Adrenal gland (tissue), 9 donors: ENCODE measurements at regions not wholly inside any gene's neighbourhood (a gene's known extent, or its start where the extent isn't known, plus 50 kb on each side); places are given as distances from the start of the nearest gene placed in this dataset.

Experiments
- DNase-seq, 7 donors: peaks; one replicate each; pipeline ENCODE4 v3.0.0-alpha.2; 2019 to 2020
- H3K27ac ChIP-seq, 5 donors: fragments of 200-600 bp; sonication (generic) in 4 of 5; 1 replicate in 3 of 5; 2 replicates in 2 of 5; pipeline versions ENCODE4 v1.5.1 to v1.8.0; 2016 to 2020; ENCODE audit warnings: mild to moderate bottlenecking in 1 of 5
- H3K27me3 ChIP-seq: fragments of 200-600 bp; 2 replicates; pipeline ENCODE4 v1.8.0; 2021
- H3K36me3 ChIP-seq, 2 donors: fragments of 200-600 bp; replicated peaks in 1 of 2; 1 replicate in 1 of 2; 2 replicates in 1 of 2; pipeline versions ENCODE4 v1.5.1 to v1.8.0; 2018 to 2022
- H3K4me1 ChIP-seq, 2 donors: fragments of 200-600 bp; replicated peaks in 1 of 2; 1 replicate in 1 of 2; 2 replicates in 1 of 2; pipeline versions ENCODE4 v1.5.1 to v1.8.0; 2018 to 2021
- H3K4me3 ChIP-seq, 4 donors: fragments of 200-600 bp; sonication (generic) in 3 of 4; one replicate each; pipeline ENCODE4 v1.5.1; 2016 to 2018
- H3K9me3 ChIP-seq, 3 donors: fragments of 200-600 bp; sonication (generic) in 1 of 3; replicated peaks in 1 of 3; 1 replicate in 2 of 3; 2 replicates in 1 of 3; pipeline versions ENCODE4 v1.5.1 to v1.8.0; 2016 to 2021
- POLR2A ChIP-seq, 2 donors: fragments of 450-650 bp; IDR thresholded peaks; one replicate each; pipeline ENCODE4 v1.6.1; 2017; ENCODE audit warnings: antibody characterized with exemption in 2 of 2, mild to moderate bottlenecking in 2 of 2, moderate library complexity in 1 of 2
- WGBS, 4 donors: extraction: QIAGEN DNeasy Blood & Tissue Kit in 2 of 4; methylation state at CpG; one replicate each; pipeline versions ENCODE4 v1.1.5 to v1.1.7; 2013 to 2017; 5-methylcytosine and 5-hydroxymethylcytosine counted together
- intact Hi-C, 2 donors: fragments of 100-400 bp; cut with DNase I; formaldehyde crosslinking; loops; one replicate each; pipeline versions ENCODE4 v1.14.1 to v1.15.0; 2022 to 2023
- TF ChIP-seq, protein P1 (sequence below), 6 experiments: fragments of 450-650 bp in 4 of 6; fragments of 200-600 bp in 2 of 6; sonication (generic) in 1 of 6; IDR thresholded peaks; 1 replicate in 5 of 6; 2 replicates in 1 of 6; pipeline versions ENCODE4 v1.5.1 to v1.8.0; 2016 to 2021; ENCODE audit warnings: antibody characterized with exemption in 6 of 6, mild to moderate bottlenecking in 2 of 6, moderate library complexity in 1 of 6
- donor health status: healthy with polysubstance abuse.
- donor health status: Bipolar disorder and iron deficiency.
- donor health status: DM: yes; HTN: yes; CAD: no.
- donor health status: DM: no; HTN: no; CAD: no.
- donor health status: DM: no; HTN: no; CAD: no.

- no peaks in the 10 kb centered on the region for H3K36me3 ChIP-seq
- no peak for DNase-seq
- intact Hi-C loops: no loop called here
- TF ChIP-seq POLR2A (IDR thresholded peaks at IDR 0.05): no peak
- TF ChIP-seq, protein P1, sequence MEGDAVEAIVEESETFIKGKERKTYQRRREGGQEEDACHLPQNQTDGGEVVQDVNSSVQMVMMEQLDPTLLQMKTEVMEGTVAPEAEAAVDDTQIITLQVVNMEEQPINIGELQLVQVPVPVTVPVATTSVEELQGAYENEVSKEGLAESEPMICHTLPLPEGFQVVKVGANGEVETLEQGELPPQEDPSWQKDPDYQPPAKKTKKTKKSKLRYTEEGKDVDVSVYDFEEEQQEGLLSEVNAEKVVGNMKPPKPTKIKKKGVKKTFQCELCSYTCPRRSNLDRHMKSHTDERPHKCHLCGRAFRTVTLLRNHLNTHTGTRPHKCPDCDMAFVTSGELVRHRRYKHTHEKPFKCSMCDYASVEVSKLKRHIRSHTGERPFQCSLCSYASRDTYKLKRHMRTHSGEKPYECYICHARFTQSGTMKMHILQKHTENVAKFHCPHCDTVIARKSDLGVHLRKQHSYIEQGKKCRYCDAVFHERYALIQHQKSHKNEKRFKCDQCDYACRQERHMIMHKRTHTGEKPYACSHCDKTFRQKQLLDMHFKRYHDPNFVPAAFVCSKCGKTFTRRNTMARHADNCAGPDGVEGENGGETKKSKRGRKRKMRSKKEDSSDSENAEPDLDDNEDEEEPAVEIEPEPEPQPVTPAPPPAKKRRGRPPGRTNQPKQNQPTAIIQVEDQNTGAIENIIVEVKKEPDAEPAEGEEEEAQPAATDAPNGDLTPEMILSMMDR (IDR thresholded peaks at IDR 0.05): no peak
- no peak overlapping the region for H3K27ac ChIP-seq
- no peaks in the 10 kb centered on the region for H3K9me3 ChIP-seq
- no peak overlapping the region for H3K4me3 ChIP-seq
- no peaks in the 10 kb centered on the region for H3K27me3 ChIP-seq
- no peaks in the 10 kb centered on the region for H3K4me1 ChIP-seq
Measured at GRCh38 chr18:53795610-53796009, 428.9 kb downstream of the MBD2 start.

DNA sequence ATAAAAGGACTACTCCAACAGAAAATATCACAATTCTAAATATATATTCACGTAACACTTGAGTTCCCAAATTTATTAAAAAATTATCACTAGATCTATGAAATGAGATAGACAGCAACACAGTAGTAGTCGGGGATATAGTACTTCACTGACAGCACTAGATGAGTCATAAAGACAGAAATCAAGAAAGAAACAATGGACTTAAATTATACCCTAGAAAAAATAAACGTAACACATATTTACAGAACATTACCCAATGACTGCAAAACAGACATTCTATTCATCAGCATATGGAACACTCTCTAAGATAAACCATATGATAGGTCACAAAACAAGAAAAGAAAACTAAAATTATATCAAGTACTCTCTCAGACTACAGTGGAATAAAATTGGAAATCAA, 429.4 kb downstream of the MBD2 start:
- Histone ChIP-seq H3K9me3 (no peaks in the 10 kb centered on the region), H3K36me3 (no peaks in the 10 kb centered on the region), H3K27me3 (no peaks in the 10 kb centered on the region), H3K4me1 (no peaks in the 10 kb centered on the region), H3K4me3 (no peak overlapping the region), H3K27ac (no peak overlapping the region)
- WGBS, 4 donors: 75 to 83% (median 78%) methylated on average over 3 of the region's 3 CpGs
- intact Hi-C loops: no loop called here
- TF ChIP-seq POLR2A (IDR thresholded peaks at IDR 0.05): no peak
- TF ChIP-seq, protein P1 (IDR thresholded peaks at IDR 0.05): no peak
- DNase-seq: no peak

DNA sequence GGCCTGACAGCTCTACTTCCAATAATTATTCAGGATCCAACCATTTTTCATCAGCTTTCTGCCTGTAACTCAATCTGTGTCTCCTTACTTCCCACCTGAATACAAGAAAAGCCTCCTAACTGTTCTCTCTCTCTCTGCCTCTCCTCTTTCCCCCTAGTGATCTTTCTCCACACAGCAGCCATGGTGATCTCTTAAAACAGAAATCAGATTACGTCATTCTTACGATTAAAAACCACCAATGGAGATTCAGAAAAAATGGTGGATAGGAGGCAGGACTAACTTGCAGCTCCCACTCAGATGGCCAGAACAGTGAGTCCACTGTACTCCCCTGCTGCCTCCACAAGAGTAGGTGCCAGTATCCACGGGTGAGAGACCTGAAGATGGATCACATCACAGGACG, 431.7 kb downstream of the MBD2 start:
- Histone ChIP-seq H3K27me3 (no peaks in the 10 kb centered on the region), H3K36me3 (no peaks in the 10 kb centered on the region), H3K4me3 (no peak overlapping the region), H3K4me1 (no peaks in the 10 kb centered on the region), H3K27ac (no peak overlapping the region), H3K9me3 (no peaks in the 10 kb centered on the region)
- 78 to 88% (median 85%) methylated on average over 4 of the region's 4 CpGs for WGBS, 4 donors
- TF ChIP-seq POLR2A (IDR thresholded peaks at IDR 0.05): no peak
- TF ChIP-seq, protein P1 (IDR thresholded peaks at IDR 0.05): no peak
- intact Hi-C loops: no loop called here
- DNase-seq: no peak

GRCh38 chr18:53790786-53791185, 433.7 kb downstream of the MBD2 start:
- H3K27me3 ChIP-seq: no peaks in the 10 kb centered on the region
- DNase-seq: no peak
- H3K4me3 ChIP-seq: no peak overlapping the region
- TF ChIP-seq, protein P1 (IDR thresholded peaks at IDR 0.05): no peak
- no peak for TF ChIP-seq POLR2A (IDR thresholded peaks at IDR 0.05)
- no peaks in the 10 kb centered on the region for H3K36me3 ChIP-seq
- H3K27ac ChIP-seq: no peak overlapping the region
- intact Hi-C loops: no loop called here
- H3K9me3 ChIP-seq: no peaks in the 10 kb centered on the region
- H3K4me1 ChIP-seq: no peaks in the 10 kb centered on the region
